SK-N-SH (cell line): ENCODE measurements at regions not wholly inside any gene's neighbourhood (a gene's known extent, or its start where the extent isn't known, plus 50 kb on each side); places are given as distances from the start of the nearest gene placed in this dataset.

Experiments
- FOXM1 ChIP-seq: IDR thresholded peaks from 2 replicates; pipeline ENCODE4 v1.4.0; 2012; ENCODE audit warnings: low read depth, mild to moderate bottlenecking
- JUND ChIP-seq: IDR thresholded peaks from 2 replicates; pipeline ENCODE4 v1.4.0; 2012
- POLR2AphosphoS5 ChIP-seq: IDR thresholded peaks from 2 replicates; pipeline ENCODE4 v1.6.1; 2012; ENCODE audit warnings: low read depth, low read length
- RAD21 ChIP-seq: IDR thresholded peaks from 2 replicates; pipeline ENCODE4 v1.6.1; 2012; ENCODE audit warnings: mild to moderate bottlenecking, low read length
- RCOR1 ChIP-seq: fragments of 150-350 bp; IDR thresholded peaks from 2 replicates; pipeline ENCODE4 v1.6.1; 2017; ENCODE audit warnings: antibody characterized with exemption, low read length
- TF ChIP-seq, protein P1 (sequence below): fragments of 200-600 bp; sonication (generic); IDR thresholded peaks from 2 replicates; pipeline ENCODE4 v1.6.1; 2017; ENCODE audit warnings: antibody characterized with exemption, mild to moderate bottlenecking, moderate library complexity
- TF ChIP-seq, protein P2 (sequence below): IDR thresholded peaks from 2 replicates; pipeline ENCODE4 v1.6.1; 2012; ENCODE audit warnings: mild to moderate bottlenecking, low read depth, low read length, moderate library complexity

DNA sequence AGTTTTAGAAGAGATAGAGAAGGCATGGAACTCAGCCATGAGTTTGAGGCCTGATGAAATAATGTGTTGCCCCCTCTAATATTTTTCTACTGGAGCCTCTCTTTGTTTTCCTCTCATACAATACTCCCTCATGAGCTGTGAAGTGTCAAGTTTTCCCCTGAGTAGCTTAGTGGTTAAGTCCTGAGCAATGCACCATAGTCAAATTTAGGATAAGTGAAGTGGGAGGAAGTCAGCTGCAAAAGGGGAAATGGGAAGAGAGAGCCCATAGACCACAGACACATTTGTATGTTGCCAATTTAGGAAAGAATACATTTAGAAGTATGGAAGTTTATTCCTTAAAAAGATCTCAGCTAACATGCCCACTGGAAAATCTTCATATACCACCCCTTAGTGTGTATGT, 171.5 kb upstream of the NREP start:
- TF ChIP-seq, protein P1, sequence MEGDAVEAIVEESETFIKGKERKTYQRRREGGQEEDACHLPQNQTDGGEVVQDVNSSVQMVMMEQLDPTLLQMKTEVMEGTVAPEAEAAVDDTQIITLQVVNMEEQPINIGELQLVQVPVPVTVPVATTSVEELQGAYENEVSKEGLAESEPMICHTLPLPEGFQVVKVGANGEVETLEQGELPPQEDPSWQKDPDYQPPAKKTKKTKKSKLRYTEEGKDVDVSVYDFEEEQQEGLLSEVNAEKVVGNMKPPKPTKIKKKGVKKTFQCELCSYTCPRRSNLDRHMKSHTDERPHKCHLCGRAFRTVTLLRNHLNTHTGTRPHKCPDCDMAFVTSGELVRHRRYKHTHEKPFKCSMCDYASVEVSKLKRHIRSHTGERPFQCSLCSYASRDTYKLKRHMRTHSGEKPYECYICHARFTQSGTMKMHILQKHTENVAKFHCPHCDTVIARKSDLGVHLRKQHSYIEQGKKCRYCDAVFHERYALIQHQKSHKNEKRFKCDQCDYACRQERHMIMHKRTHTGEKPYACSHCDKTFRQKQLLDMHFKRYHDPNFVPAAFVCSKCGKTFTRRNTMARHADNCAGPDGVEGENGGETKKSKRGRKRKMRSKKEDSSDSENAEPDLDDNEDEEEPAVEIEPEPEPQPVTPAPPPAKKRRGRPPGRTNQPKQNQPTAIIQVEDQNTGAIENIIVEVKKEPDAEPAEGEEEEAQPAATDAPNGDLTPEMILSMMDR: no peak
- no peak for TF ChIP-seq JUND
- no peak for TF ChIP-seq RCOR1
- no peak for TF ChIP-seq POLR2AphosphoS5
- TF ChIP-seq RAD21: no peak
- TF ChIP-seq FOXM1: no peak
- TF ChIP-seq, protein P2, sequence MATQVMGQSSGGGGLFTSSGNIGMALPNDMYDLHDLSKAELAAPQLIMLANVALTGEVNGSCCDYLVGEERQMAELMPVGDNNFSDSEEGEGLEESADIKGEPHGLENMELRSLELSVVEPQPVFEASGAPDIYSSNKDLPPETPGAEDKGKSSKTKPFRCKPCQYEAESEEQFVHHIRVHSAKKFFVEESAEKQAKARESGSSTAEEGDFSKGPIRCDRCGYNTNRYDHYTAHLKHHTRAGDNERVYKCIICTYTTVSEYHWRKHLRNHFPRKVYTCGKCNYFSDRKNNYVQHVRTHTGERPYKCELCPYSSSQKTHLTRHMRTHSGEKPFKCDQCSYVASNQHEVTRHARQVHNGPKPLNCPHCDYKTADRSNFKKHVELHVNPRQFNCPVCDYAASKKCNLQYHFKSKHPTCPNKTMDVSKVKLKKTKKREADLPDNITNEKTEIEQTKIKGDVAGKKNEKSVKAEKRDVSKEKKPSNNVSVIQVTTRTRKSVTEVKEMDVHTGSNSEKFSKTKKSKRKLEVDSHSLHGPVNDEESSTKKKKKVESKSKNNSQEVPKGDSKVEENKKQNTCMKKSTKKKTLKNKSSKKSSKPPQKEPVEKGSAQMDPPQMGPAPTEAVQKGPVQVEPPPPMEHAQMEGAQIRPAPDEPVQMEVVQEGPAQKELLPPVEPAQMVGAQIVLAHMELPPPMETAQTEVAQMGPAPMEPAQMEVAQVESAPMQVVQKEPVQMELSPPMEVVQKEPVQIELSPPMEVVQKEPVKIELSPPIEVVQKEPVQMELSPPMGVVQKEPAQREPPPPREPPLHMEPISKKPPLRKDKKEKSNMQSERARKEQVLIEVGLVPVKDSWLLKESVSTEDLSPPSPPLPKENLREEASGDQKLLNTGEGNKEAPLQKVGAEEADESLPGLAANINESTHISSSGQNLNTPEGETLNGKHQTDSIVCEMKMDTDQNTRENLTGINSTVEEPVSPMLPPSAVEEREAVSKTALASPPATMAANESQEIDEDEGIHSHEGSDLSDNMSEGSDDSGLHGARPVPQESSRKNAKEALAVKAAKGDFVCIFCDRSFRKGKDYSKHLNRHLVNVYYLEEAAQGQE: no peak
